Endothelial cell of umbilical vein (primary cell): ENCODE measurements at regions not wholly inside any gene's neighbourhood (a gene's known extent, or its start where the extent isn't known, plus 50 kb on each side); places are given as distances from the start of the nearest gene placed in this dataset.

Source experiments
- BruUV-seq: library from RNA; stranded (reverse); fragments of 400-500 nt; replicated peaks from 2 replicates; lab custom pipeline; 2021; lab: Mats Ljungman, UMichigan
- CTCF ChIA-PET: fragments of 300-600, 350-600 bp; sonication (Branson Sonifier 250); formaldehyde crosslinking; loops from one replicate; lab custom pipeline; 2021; ENCODE audit warnings: antibody characterized with exemption, inconsistent platforms; lab: Charles Lee
- POLR2A ChIA-PET: fragments of 300-600, 350-600 bp; sonication (Branson Sonifier 250); formaldehyde crosslinking; loops from one replicate; lab custom pipeline; 2021; ENCODE audit warnings: antibody characterized with exemption, inconsistent platforms; lab: Charles Lee
- DNase-seq: peaks from one replicate; pipeline ENCODE4 v3.0.0-alpha.2; 2011; ENCODE audit warnings: low read depth, low spot score
- FAIRE-seq: peaks from 2 replicates; lab custom pipeline; 2011; peaks lifted over from hg19 to GRCh38; lab: Jason Lieb, UNC
- H2AFZ ChIP-seq: 2 replicates; pipeline ENCODE4 v1.6.0; 2012; ENCODE audit warnings: low read depth, low read length, control low read depth, inconsistent platforms
- H3K27ac ChIP-seq: 2 replicates; pipeline ENCODE4 v1.5.1; 2011; ENCODE audit warnings: low read depth, mild to moderate bottlenecking, control low read depth, low read length, moderate library complexity; ENCODE audit not compliant: insufficient read depth
- H3K27me3 ChIP-seq, 2 experiments: 2 replicates each; pipeline versions ENCODE4 v1.6.0 to v1.6.1; 2011; ENCODE audit warnings: low read length in 2 of 2, mixed read lengths in 1 of 2; ENCODE audit not compliant: control insufficient read depth in 2 of 2, insufficient read depth in 2 of 2
- H3K36me3 ChIP-seq, 2 experiments: 2 replicates in 1 of 2; 3 replicates in 1 of 2; pipeline ENCODE4 v1.5.1; 2011; ENCODE audit warnings: low read length in 2 of 2, mild to moderate bottlenecking in 1 of 2, moderate library complexity in 1 of 2; ENCODE audit not compliant: control insufficient read depth in 2 of 2, insufficient read depth in 2 of 2; ENCODE audit errors: extremely low read depth in 1 of 2
- H3K4me1 ChIP-seq: 3 replicates; pipeline ENCODE4 v1.5.1; 2011; ENCODE audit warnings: mild to moderate bottlenecking, low read length; ENCODE audit not compliant: control insufficient read depth, insufficient read depth; ENCODE audit errors: extremely low read depth
- H3K4me2 ChIP-seq: 2 replicates; pipeline ENCODE4 v1.6.1; 2011; ENCODE audit warnings: low read length, control low read depth, mixed read lengths; ENCODE audit not compliant: insufficient read depth
- H3K4me3 ChIP-seq, 3 experiments: fragments of 200-600 bp in 1 of 3; sonication (generic), shearing (Covaris generic) in 1 of 3; replicated peaks in 1 of 3; 2 replicates each; pipeline ENCODE4 v1.5.1; 2011 to 2016; ENCODE audit warnings: control low read depth in 3 of 3, low read length in 3 of 3, mild to moderate bottlenecking in 2 of 3, inconsistent platforms in 1 of 3, low read depth in 1 of 3, moderate library complexity in 1 of 3; ENCODE audit not compliant: insufficient read depth in 1 of 3
- H3K79me2 ChIP-seq: 2 replicates; pipeline ENCODE4 v1.6.0; 2012; ENCODE audit warnings: low read length, inconsistent platforms; ENCODE audit not compliant: control insufficient read depth, insufficient read depth
- H3K9ac ChIP-seq: replicated peaks from 2 replicates; pipeline ENCODE3; 2011; ENCODE audit warnings: low read length, control low read depth; ENCODE audit not compliant: insufficient read depth; ENCODE audit errors: extremely low read depth
- H3K9me1 ChIP-seq: replicated peaks from 3 replicates; pipeline ENCODE4 v1.6.0; 2011; ENCODE audit warnings: mild to moderate bottlenecking, low read length; ENCODE audit not compliant: control insufficient read depth, insufficient read depth; ENCODE audit errors: extremely low read depth
- H3K9me3 ChIP-seq: replicated peaks from 2 replicates; pipeline ENCODE4 v1.5.1; 2012; ENCODE audit warnings: low read length, inconsistent platforms; ENCODE audit not compliant: control insufficient read depth, insufficient read depth
- H4K20me1 ChIP-seq: replicated peaks from 2 replicates; pipeline ENCODE3; 2011; ENCODE audit warnings: mild to moderate bottlenecking, low read length; ENCODE audit not compliant: control insufficient read depth, insufficient read depth; ENCODE audit errors: extremely low read depth
- CTCF ChIP-seq, 2 donors: IDR thresholded peaks; 1 replicate in 1 of 2; 2 replicates in 1 of 2; pipeline ENCODE4 v1.5.1; 2011; ENCODE audit warnings: low read length in 2 of 2, mild to moderate bottlenecking in 2 of 2, moderate library complexity in 2 of 2, control low read depth in 1 of 2, inconsistent platforms in 1 of 2, low read depth in 1 of 2; ENCODE audit not compliant: insufficient read depth in 1 of 2; ENCODE audit errors: extremely low read depth in 1 of 2
- EZH2 ChIP-seq: IDR thresholded peaks from 2 replicates; pipeline ENCODE4 v1.6.1; 2012; ENCODE audit warnings: borderline replicate concordance, low read depth, mild to moderate bottlenecking, moderate library complexity, low read length, inconsistent platforms; ENCODE audit not compliant: severe bottlenecking
- FOS ChIP-seq: IDR thresholded peaks from 2 replicates; pipeline ENCODE4 v1.6.1; 2011; ENCODE audit warnings: mild to moderate bottlenecking, low read length, moderate library complexity, borderline replicate concordance; ENCODE audit not compliant: insufficient read depth
- GATA2 ChIP-seq: IDR thresholded peaks from 2 replicates; pipeline ENCODE4 v1.7.0; 2011; ENCODE audit warnings: low read depth, mild to moderate bottlenecking, moderate library complexity, mixed read lengths, low read length; ENCODE audit not compliant: insufficient read length, insufficient read depth
- MAX ChIP-seq: IDR thresholded peaks from 2 replicates; pipeline ENCODE4 v1.6.1; 2011; ENCODE audit not compliant: insufficient read depth, insufficient read length
- MYC ChIP-seq: IDR thresholded peaks from one replicate; pipeline ENCODE4 v1.6.1; 2011; ENCODE audit warnings: mild to moderate bottlenecking, low read depth, low read length
- POLR2A ChIP-seq: IDR thresholded peaks from 2 replicates; pipeline ENCODE4 v1.6.1; 2012; ENCODE audit warnings: low read depth, mild to moderate bottlenecking, control low read depth, low read length
- POLR2AphosphoS5 ChIP-seq: IDR thresholded peaks from 2 replicates; pipeline ENCODE4 v1.6.1; 2012; ENCODE audit warnings: low read depth, mild to moderate bottlenecking, control low read depth, low read length, moderate library complexity; ENCODE audit not compliant: insufficient read depth
- dilution Hi-C: fragments of 300-500 bp; cut with MboI; formaldehyde crosslinking; loops from one replicate; pipeline ENCODE4 v1.15.0; 2019; ENCODE audit warnings: low sequenced_read_pairs; ENCODE audit not compliant: extremely low pct_ligation_motif_present
- intact Hi-C: fragments of 100-400 bp; cut with micrococcal nuclease; formaldehyde crosslinking; loops from one replicate; pipeline ENCODE4 v1.10.0; 2022

- BruUV-seq: no TSS peak
- H3K4me1 ChIP-seq: no peaks in the 10 kb centered on the region
- no peak for FAIRE-seq
Measured at GRCh38 chr1:43065616-43066399, 106.3 kb downstream of the EBNA1BP2 start.

More at GRCh38 chr1:43065616-43066399, 106.3 kb downstream of the EBNA1BP2 start:
- no peak for TF ChIP-seq POLR2A
- no peak for TF ChIP-seq FOS
- TF ChIP-seq CTCF (IDR thresholded peaks at IDR 0.05; ENCODE audit: extremely low read depth in 1 of 2, insufficient read depth in 1 of 2, low read depth in 1 of 2, low read length in 2 of 2): no peak
- no peak for TF ChIP-seq POLR2AphosphoS5
- TF ChIP-seq EZH2: no peak
- no peak for TF ChIP-seq GATA2
- no peak for TF ChIP-seq MYC
- no peak for TF ChIP-seq MAX
- ChIA-PET CTCF (interaction anchor here (1.3 to 3.2 kb wide), 3 partner anchors 7 to 153 kb away, joined by 3 to 18 read pairs (median 13); no protein-coding TSS in a partner anchor), POLR2A (no interaction called here)
- Histone ChIP-seq H3K27me3 (no peaks in the 10 kb centered on the region), H3K36me3 (no peaks in the 10 kb centered on the region), H3K4me2 (no peak overlapping the region), H4K20me1 (no peaks in the 10 kb centered on the region), H3K9me3 (no peaks in the 10 kb centered on the region), H3K9me1 (no peaks in the 10 kb centered on the region), H3K27ac (no peak overlapping the region), H3K79me2 (no peaks in the 10 kb centered on the region), H2AFZ (no peak overlapping the region), H3K9ac (no peak overlapping the region), H3K4me3 (no peak overlapping the region)
- intact Hi-C loops (loop anchor here (5.0 kb wide), 1 partner anchor 89 kb away; no protein-coding TSS in a partner anchor), dilution Hi-C loops (loop anchor here (25.0 kb wide), 1 partner anchor 154 kb away; no protein-coding TSS in a partner anchor)
- no peak for DNase-seq
